HepG2 (cell line): ENCODE measurements at regions not wholly inside any gene's neighbourhood (a gene's known extent, or its start where the extent isn't known, plus 50 kb on each side); places are given as distances from the start of the nearest gene placed in this dataset.

Experiments
- ARID5B ChIP-seq: IDR thresholded peaks from 2 replicates; pipeline ENCODE4 v1.4.0; 2020; ENCODE audit warnings: mild to moderate bottlenecking, missing genetic modification reagents
- CEBPZ ChIP-seq: IDR thresholded peaks from 2 replicates; pipeline ENCODE4 v1.6.1; 2012; ENCODE audit warnings: low read length, improper control_type of control experiment
- CREB1 ChIP-seq, 2 experiments: fragments of 450-650 bp in 1 of 2; IDR thresholded peaks; 2 replicates each; pipeline ENCODE4 v1.6.1; 2016 to 2017; ENCODE audit warnings: control low read depth in 1 of 2, mild to moderate bottlenecking in 1 of 2, missing compliant biosample characterization in 1 of 2, missing genetic modification characterization in 1 of 2
- EP300 ChIP-seq, 3 experiments: sonication (generic) in 1 of 3; formaldehyde crosslinking in 1 of 3; IDR thresholded peaks; 2 replicates each; pipeline versions ENCODE4 v1.5.1 to v1.6.1; 2011 to 2020; ENCODE audit warnings: low read depth in 2 of 3, low read length in 2 of 3, borderline replicate concordance in 1 of 3, improper control_type of control experiment in 1 of 3, mild to moderate bottlenecking in 1 of 3, missing genetic modification reagents in 1 of 3, moderate library complexity in 1 of 3
- HNF1A ChIP-seq, 2 experiments: sonication (generic) in 1 of 2; formaldehyde crosslinking in 1 of 2; IDR thresholded peaks; 2 replicates each; pipeline versions ENCODE4 v1.4.0 to v1.6.1; 2016 to 2020; ENCODE audit warnings: borderline replicate concordance in 1 of 2, low read depth in 1 of 2, mild to moderate bottlenecking in 1 of 2, missing genetic modification reagents in 1 of 2
- SKI ChIP-seq: fragments of 450-650 bp; IDR thresholded peaks from one replicate; pipeline ENCODE4 v1.6.1; 2018; ENCODE audit warnings: mild to moderate bottlenecking; ENCODE audit not compliant: partially characterized antibody
- SP1 ChIP-seq, 2 experiments: fragments of 450-650 bp in 1 of 2; sonication (generic) in 1 of 2; formaldehyde crosslinking in 1 of 2; IDR thresholded peaks; 2 replicates each; pipeline versions ENCODE4 v1.4.0 to v1.6.1; 2016 to 2020; ENCODE audit warnings: missing genetic modification reagents in 1 of 2
- ZNF687 ChIP-seq: sonication (generic); formaldehyde crosslinking; IDR thresholded peaks from 2 replicates; pipeline ENCODE4 v1.5.1; 2020; ENCODE audit warnings: mild to moderate bottlenecking, missing genetic modification reagents, moderate library complexity
- ZNF704 ChIP-seq: sonication (generic); formaldehyde crosslinking; IDR thresholded peaks from 2 replicates; pipeline ENCODE4 v1.8.1; 2023; ENCODE audit warnings: mild to moderate bottlenecking, inconsistent platforms, moderate library complexity, missing genetic modification reagents, borderline replicate concordance

GRCh38 chrX:9342561-9343051 lies 122.3 kb upstream of the TBL1X start (continued):
- TF ChIP-seq ZNF687 = peak; percentile 37; the same call in 1 of the 2 replicates
- peak in 1 of 2 experiments; percentile 49; a peak in 2 of 4 replicates for TF ChIP-seq EP300 (IDR thresholded peaks at IDR 0.05; ENCODE audit: low read depth in 2 of 2, low read length in 2 of 2)
- TF ChIP-seq EP300 (CRISPR knock-in tag; IDR thresholded peaks at IDR 0.05; ENCODE audit: borderline replicate concordance) = no peak
- no peak for TF ChIP-seq HNF1A (IDR thresholded peaks at IDR 0.05; ENCODE audit: low read depth)
- no peak for TF ChIP-seq HNF1A (CRISPR knock-in tag; IDR thresholded peaks at IDR 0.05; ENCODE audit: borderline replicate concordance)
- no peak for TF ChIP-seq SP1 (IDR thresholded peaks at IDR 0.05)
- 0 out of 2 replicates have a peak, but pooled peaks have one; percentile 34 for TF ChIP-seq SP1 (CRISPR knock-in tag; IDR thresholded peaks at IDR 0.05)
- no peak for TF ChIP-seq SKI
- 0 out of 2 replicates have a peak, but pooled peaks have one; percentile 9 for TF ChIP-seq ARID5B
- TF ChIP-seq ZNF704 (CRISPR knock-in tag) = no peak
- no peak for TF ChIP-seq CEBPZ
- TF ChIP-seq CREB1 (IDR thresholded peaks at IDR 0.05) = no peak
- no peak for TF ChIP-seq CREB1 (CRISPR knock-in tag; IDR thresholded peaks at IDR 0.05)
